H1 (cell line): ENCODE measurements at regions not wholly inside any gene's neighbourhood (a gene's known extent, or its start where the extent isn't known, plus 50 kb on each side); places are given as distances from the start of the nearest gene placed in this dataset.

Source experiments
- CHD2 ChIP-seq: IDR thresholded peaks from 2 replicates; pipeline ENCODE4 v1.6.1; 2012; ENCODE audit warnings: low read length, improper control_type of control experiment
- CREB1 ChIP-seq: IDR thresholded peaks from 2 replicates; pipeline ENCODE4 v1.6.1; 2012; ENCODE audit warnings: inconsistent platforms
- CTCF ChIP-seq, 3 experiments: IDR thresholded peaks; 1 replicate in 2 of 3; 2 replicates in 1 of 3; pipeline versions ENCODE4 v1.5.1 to v1.6.1; 2011; ENCODE audit warnings: low read length in 3 of 3, mild to moderate bottlenecking in 3 of 3, inconsistent platforms in 2 of 3, low read depth in 1 of 3, moderate library complexity in 1 of 3; ENCODE audit not compliant: insufficient read depth in 1 of 3; ENCODE audit errors: control extremely low read depth in 1 of 3
- EP300 ChIP-seq, 2 experiments: IDR thresholded peaks; 1 replicate in 1 of 2; 2 replicates in 1 of 2; pipeline ENCODE4 v1.6.1; 2011 to 2012; ENCODE audit warnings: low read depth in 2 of 2, low read length in 2 of 2, mild to moderate bottlenecking in 2 of 2, borderline replicate concordance in 1 of 2, inconsistent platforms in 1 of 2, moderate library complexity in 1 of 2
- EZH2 ChIP-seq: fragments of 200-600 bp; sonication (generic); IDR thresholded peaks from 2 replicates; pipeline ENCODE4 v1.7.1; 2012; ENCODE audit warnings: low read depth, mild to moderate bottlenecking, moderate library complexity, low read length, inconsistent platforms; ENCODE audit not compliant: severe bottlenecking
- JUN ChIP-seq: IDR thresholded peaks from 2 replicates; pipeline ENCODE4 v1.6.1; 2011; ENCODE audit warnings: low read depth, mild to moderate bottlenecking, improper control_type of control experiment, low read length
- KDM1A ChIP-seq: fragments of 200-600, 300-600 bp; sonication (generic); IDR thresholded peaks from 2 replicates; pipeline ENCODE4 v1.7.1; 2016; ENCODE audit warnings: mild to moderate bottlenecking, low read length, borderline replicate concordance
- MAFK ChIP-seq: IDR thresholded peaks from 2 replicates; pipeline ENCODE4 v1.6.1; 2012; ENCODE audit warnings: low read depth, mild to moderate bottlenecking, improper control_type of control experiment, low read length
- POLR2A ChIP-seq, 2 experiments: IDR thresholded peaks; 1 replicate in 1 of 2; 2 replicates in 1 of 2; pipeline ENCODE4 v1.6.1; 2011; ENCODE audit warnings: low read depth in 2 of 2, low read length in 2 of 2, mild to moderate bottlenecking in 2 of 2; ENCODE audit errors: control extremely low read depth in 1 of 2
- POLR2AphosphoS5 ChIP-seq: IDR thresholded peaks from 2 replicates; pipeline ENCODE4 v1.6.1; 2011; ENCODE audit warnings: low read depth, low read length
- SP1 ChIP-seq: IDR thresholded peaks from 2 replicates; pipeline ENCODE4 v1.6.1; 2011; ENCODE audit warnings: low read depth, low read length
- SRF ChIP-seq: IDR thresholded peaks from 2 replicates; pipeline ENCODE4 v1.6.1; 2011; ENCODE audit warnings: mild to moderate bottlenecking, low read depth, low read length, moderate library complexity
- TAF1 ChIP-seq: IDR thresholded peaks from 2 replicates; pipeline ENCODE4 v1.6.1; 2011; ENCODE audit warnings: mild to moderate bottlenecking, low read depth, low read length
- USF2 ChIP-seq: IDR thresholded peaks from 2 replicates; pipeline ENCODE4 v1.6.1; 2011; ENCODE audit warnings: low read length, improper control_type of control experiment

- TF ChIP-seq CTCF (IDR thresholded peaks at IDR 0.05; ENCODE audit: control extremely low read depth in 1 of 3, insufficient read depth in 1 of 3, low read depth in 1 of 3, low read length in 3 of 3) (no peak), POLR2A (IDR thresholded peaks at IDR 0.05; ENCODE audit: control extremely low read depth in 1 of 2, low read depth in 2 of 2, low read length in 2 of 2) (no peak), JUN (no peak), USF2 (no peak), SP1 (no peak), CREB1 (no peak), MAFK (no peak), CHD2 (no peak), TAF1 (no peak), POLR2AphosphoS5 (no peak), KDM1A (no peak), EP300 (IDR thresholded peaks at IDR 0.05; ENCODE audit: borderline replicate concordance in 1 of 2, low read depth in 2 of 2, low read length in 2 of 2) (no peak), SRF (no peak), EZH2 (no peak)
Observed at GRCh38 chr11:121890946-121891515, 225.0 kb downstream of the BLID start.
